DMS 273 (cell line): ENCODE measurements at regions not wholly inside any gene's neighbourhood (a gene's known extent, or its start where the extent isn't known, plus 50 kb on each side); places are given as distances from the start of the nearest gene placed in this dataset.

Source experiments
- DNase-seq: peaks from one replicate; lab custom pipeline; 2025; ENCODE audit not compliant: unreplicated experiment; lab: John Stamatoyannopoulos, UW

DNA sequence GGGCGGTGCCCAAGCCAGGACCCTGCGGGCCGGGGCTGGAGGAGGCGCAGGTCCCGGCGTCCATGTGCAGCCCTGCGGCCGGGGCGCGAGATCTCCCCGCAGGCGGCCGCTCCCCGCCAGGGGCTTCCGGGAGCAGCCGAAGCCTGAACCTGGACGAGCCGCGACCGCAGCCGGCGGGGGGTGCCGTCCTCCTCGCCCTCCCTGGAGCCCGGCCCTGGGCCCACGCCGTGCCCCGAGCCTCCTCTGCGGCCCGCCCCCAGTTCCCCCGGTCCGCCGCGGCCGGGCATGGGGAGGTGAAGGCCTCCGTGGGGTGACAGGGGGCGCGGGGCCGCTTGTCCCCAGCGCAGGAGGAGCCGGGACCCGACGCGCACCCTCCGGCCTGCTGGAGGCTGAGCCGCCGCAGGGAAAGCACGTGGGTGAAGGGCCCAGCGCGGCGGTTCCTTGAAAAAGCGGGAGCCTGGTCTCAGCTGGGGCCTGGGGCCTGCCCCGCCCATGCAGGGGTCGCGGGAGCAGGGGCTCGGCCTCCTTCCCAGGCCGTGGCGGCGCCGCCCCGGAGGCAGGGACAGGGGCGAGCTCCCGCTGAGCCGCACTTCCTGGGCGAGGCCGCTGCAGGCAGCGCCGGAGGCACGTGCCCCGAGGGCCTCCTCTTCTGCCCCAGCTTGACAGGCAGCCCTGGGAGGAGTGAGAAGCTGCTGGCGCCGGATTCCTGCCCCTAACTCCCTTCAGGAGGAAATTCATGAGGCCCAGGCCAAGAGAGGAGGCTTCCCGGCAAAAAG lies 55.6 kb upstream of the PPP2R5C start:
- DNase-seq = no peak

DNA sequence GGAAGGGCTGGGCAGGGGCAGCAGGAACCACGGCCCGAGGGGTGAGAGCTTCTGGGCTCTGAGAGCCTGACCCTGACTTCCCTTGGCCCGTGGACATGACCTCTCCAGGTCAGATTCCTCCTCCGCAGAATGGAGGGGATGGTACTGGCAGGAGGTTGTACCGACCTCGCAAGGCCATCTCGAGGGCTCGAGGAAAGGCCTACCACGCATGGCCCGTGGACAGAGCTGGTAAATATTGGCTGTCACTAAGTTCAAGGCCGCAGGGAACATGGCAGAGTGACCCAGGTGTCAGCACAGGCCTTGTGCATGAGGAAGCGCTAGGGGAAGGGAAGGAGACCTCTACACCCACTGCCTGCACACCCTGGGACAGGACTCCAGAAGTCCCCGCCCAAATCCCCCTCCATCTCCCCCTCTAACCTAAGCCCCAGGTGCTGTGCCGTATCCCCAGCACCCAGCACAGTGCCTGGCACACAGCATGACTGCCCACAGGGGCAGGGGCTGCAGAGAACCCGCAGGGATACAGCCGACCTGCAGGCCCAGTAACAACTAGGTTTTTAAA lies 54.9 kb upstream of the PPP2R5C start:
- no peak for DNase-seq

DNA sequence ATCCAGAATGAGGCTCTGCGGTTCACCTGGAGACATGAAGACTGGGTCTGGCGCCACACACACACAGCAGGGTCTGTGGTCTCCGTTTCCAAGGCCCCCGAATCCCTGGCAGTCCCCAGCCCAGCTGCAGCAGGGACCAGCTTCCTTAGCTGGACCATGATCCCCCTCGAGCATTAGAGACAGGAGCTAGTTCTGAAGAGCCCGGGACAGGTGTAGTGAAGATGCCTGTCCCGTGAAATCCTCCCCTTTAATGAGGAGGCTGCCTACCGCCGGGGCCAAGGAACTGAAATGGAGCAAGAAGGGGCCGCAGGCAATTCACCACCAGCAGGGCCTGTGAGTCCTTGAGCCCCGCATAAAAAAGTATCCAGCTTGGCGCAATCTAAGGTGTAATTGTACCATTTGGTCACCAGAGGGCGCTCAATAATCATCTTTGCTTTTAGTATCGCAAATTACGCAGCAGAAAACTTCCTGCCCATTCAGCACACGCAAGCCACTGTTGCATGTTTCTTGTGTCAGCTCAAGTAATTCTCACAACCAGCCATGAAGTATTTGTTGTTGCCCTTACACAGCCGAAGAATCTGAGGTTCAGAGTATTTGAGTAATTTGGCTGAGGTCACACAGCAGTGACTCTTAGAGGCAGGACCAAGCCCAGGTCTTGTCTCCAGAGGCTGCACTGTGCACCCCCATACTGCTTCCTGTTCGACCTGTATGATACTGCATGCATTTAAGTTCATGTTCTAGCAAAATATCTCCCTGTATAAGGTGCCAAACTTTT lies 54.3 kb upstream of the PPP2R5C start:
- peak; percentile 90 for DNase-seq

DNA sequence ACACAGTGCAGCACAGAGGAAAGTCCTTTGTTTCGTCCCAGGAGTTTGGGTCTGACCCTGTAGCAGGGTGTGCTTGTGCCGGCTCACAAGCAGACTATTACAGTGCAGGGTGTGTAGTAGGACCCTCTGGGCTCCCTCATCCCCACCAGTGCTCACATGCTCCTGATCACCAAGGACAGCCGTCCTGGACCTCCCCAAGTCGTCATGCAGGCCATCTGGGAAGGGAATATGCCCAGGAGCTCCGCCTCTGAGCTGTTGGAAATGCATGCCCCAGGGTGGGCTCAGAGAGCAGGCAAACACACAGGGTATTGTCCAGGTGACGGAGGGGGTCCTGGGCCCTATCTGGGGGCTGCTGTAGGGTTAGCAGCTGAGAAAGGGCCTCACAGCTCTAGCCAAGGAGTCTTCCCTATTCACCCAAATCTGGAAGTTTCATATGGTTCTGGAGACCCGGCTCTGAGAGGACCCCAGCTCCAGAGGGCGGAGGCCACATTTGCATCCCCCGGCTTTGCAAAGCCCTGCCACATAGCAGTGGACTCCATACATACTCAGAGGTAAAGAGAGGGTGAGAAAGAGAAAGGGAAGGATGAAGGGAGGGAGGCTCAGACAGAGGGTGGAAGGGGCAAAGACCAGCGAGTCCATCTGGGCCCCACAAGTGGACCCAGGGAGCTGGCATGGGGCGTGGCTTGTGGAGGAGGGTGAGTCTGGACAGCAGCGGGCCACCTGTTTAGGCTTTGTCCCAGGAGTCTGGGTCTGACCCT lies 53.5 kb upstream of the PPP2R5C start:
- DNase-seq = no peak

DNA sequence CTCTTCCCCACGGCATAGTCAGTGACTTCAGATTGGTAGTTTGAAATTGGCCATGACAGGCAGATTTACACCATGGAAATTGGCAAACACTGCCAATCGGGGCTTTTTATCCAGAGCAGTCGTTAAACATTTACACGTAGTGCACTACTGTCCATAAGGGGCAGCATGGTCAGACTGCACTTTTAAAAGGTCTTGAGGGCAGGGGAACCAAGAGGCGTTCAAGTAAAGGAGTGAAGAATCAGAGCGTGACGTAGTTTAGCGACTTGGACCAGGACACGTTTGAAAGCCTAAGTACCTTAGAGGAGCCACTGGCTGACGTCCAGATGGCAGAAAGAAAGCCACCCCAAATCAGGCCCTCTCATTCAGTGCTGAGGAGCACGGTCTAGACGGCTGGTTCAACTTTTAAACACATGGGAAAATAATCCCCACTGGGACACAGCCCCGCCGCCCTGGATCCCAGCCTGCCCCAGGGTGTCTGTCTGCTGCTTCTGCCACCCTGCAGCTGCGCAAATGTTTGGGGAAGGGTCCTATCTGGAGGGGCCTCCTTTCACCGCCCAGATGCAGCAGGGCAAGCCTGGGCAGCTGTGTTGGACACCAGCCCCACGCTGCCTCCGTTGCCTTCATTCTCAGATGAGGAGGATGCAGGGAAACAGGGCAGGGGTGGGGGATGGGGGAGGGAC lies 52.5 kb upstream of the PPP2R5C start:
- no peak for DNase-seq

DNA sequence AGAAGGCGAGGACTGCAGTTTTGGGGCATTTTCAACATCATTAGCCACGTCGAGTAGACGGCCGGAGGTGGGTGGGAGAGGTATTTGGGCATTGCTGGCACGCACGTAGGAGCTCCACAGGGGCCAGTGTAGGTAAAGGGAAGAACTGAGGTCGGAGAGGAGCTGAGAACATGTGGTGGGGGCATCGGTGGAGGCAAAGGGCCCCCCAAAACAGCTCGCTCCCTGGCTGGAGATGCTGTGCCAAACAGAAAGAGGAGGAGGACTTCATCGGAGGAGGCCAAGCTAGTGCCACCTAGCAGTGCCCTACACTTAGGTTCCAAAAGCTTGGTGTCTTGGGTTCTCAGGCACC lies 52.0 kb upstream of the PPP2R5C start:
- DNase-seq = no peak

DNA sequence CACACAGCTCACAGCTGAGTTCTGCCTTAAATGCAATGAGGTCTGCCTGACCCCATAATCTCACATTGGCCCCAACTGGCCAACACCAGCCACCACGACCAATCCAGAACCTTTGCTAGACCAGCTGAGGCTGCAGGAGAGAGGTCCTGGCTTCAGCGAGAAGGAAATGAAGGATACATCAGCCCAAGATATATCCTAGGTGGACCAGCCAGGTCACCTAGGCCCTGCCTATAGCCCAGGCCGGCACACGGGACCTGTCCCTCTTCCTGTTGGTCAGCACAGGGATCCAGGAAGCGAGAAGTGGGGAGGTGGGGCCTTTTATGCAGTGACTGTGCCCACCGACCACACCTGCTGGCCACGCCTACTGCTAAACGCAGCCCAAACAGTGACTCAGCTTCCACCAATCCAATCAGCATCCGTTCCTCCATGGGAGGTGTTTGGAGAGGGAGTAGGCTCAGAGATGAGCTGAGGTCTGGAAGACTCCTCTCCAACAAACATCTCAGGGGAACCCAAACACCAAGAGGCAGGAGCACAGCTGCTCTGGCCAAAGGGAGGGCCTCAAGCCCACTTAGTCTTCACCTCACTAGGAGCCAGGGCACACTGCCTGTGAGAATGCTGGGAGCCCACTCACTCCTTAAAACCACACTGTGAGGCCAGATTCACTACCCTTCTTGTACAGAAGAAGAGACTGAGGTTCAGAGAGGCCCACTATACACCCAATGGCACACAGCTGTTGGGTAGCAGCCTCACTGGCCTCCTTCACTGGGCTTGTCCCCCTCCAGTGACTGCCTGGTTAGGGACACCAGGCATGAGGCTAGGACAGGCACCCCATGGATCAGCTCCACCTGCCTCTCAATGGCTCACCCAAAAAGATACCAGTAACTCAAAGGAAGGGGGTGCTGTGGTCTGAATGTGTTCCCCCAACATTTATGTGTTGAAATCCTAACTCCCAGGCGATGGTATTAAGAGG lies 51.3 kb upstream of the PPP2R5C start:
- DNase-seq = no peak

DNA sequence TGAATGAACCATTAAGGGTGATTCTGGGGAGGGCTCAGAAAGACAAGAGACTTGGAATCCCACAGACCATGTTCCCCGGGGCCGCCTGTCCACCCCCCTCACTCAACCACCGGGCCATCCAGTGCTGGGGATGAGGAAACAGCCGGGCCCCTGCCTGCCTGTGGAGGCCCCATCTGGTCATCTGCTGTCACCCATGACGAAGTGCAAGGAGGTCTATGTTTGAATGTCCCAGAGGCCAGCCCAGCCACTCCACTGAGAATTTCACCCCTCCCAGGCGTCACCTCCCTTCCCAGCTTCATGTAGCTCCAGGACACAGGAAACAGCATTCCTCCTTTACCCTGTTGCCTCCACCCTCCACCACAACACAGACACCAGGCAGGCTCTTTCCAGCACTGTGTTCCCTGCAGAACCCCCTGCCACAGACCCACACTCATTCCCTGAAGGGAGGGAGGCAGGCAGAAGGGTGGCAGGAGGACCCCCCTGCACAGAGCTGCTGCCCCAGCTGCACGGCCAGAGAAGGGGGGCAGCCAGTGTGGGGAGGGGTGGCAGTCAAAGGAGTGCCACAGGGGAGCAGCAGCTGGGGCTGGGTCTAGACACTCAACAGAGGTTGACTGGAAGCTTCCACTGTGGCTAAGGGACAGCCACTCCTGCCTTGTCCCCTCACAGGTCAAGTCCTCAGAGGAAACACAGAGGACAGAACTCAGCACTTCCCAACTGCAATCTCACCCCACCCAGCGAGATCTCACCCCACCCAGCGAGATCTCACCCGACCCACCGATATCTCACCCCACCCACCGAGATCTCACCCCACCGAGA lies 50.3 kb upstream of the PPP2R5C start:
- DNase-seq = peak; percentile 22
